Colonic mucosa (tissue), 4 donors: ENCODE measurements at regions not wholly inside any gene's neighbourhood (a gene's known extent, or its start where the extent isn't known, plus 50 kb on each side); places are given as distances from the start of the nearest gene placed in this dataset.

ENCODE experiments used
- DNase-seq: peaks from one replicate; pipeline ENCODE4 v3.0.0-alpha.2; 2020
- H3K27ac ChIP-seq: fragments of 200-600 bp; one replicate; pipeline ENCODE4 v1.8.0; 2021
- H3K27me3 ChIP-seq: fragments of 200-600 bp; one replicate; pipeline ENCODE4 v1.8.0; 2021
- H3K36me3 ChIP-seq: fragments of 200-600 bp; one replicate; pipeline ENCODE4 v1.8.0; 2021
- H3K4me1 ChIP-seq: fragments of 200-600 bp; one replicate; pipeline ENCODE4 v1.8.0; 2021; ENCODE audit warnings: mild to moderate bottlenecking
- H3K4me3 ChIP-seq: fragments of 200-600 bp; one replicate; pipeline ENCODE4 v1.8.0; 2021
- H3K9ac ChIP-seq, 2 donors: one replicate each; pipeline ENCODE4 v1.7.0; 2013; ENCODE audit warnings: control low read depth in 2 of 2, low read depth in 2 of 2, low read length in 2 of 2
- H3K9me3 ChIP-seq: fragments of 200-600 bp; one replicate; pipeline ENCODE4 v1.8.0; 2021
- CTCF ChIP-seq: fragments of 200-600 bp; IDR thresholded peaks from one replicate; pipeline ENCODE4 v1.8.0; 2022; ENCODE audit warnings: antibody characterized with exemption, mild to moderate bottlenecking
- intact Hi-C: fragments of 100-400 bp; cut with DNase I; formaldehyde crosslinking; loops from one replicate; pipeline ENCODE4 v1.14.1; 2022
- donor health status: healthy.
- donor health status: DM: no; HTN: no; CAD: no.
- donor health status: DM: no; HTN: no; CAD: no.

- no peaks in the 10 kb centered on the region for H3K27me3 ChIP-seq
- no peak for DNase-seq
- H3K9ac ChIP-seq, result no peak overlapping the region
- H3K27ac ChIP-seq, result no peak overlapping the region
- H3K4me3 ChIP-seq, result no peak overlapping the region
- H3K36me3 ChIP-seq, result no peaks in the 10 kb centered on the region
- no peaks in the 10 kb centered on the region for H3K4me1 ChIP-seq
- TF ChIP-seq CTCF, result no peak
- no peaks in the 10 kb centered on the region for H3K9me3 ChIP-seq
- intact Hi-C loops, result no loop called here
Observed at GRCh38 chr4:125986307-125986706, 671.6 kb downstream of the FAT4 start.

GRCh38 chr4:125988464-125988863 lies 673.7 kb downstream of the FAT4 start:
- intact Hi-C loops, result no loop called here
- no peak overlapping the region for H3K9ac ChIP-seq
- TF ChIP-seq CTCF, result no peak
- H3K4me1 ChIP-seq, result no peaks in the 10 kb centered on the region
- H3K4me3 ChIP-seq, result no peak overlapping the region
- no peak overlapping the region for H3K27ac ChIP-seq
- no peak for DNase-seq
- no peaks in the 10 kb centered on the region for H3K27me3 ChIP-seq
- no peaks in the 10 kb centered on the region for H3K36me3 ChIP-seq
- H3K9me3 ChIP-seq, result no peaks in the 10 kb centered on the region

- intact Hi-C loops, result no loop called here
- Histone ChIP-seq H3K9me3 (no peaks in the 10 kb centered on the region), H3K4me1 (no peaks in the 10 kb centered on the region), H3K27ac (no peak overlapping the region), H3K4me3 (no peak overlapping the region), H3K27me3 (no peaks in the 10 kb centered on the region), H3K9ac (no peak overlapping the region), H3K36me3 (no peaks in the 10 kb centered on the region)
- TF ChIP-seq CTCF, result no peak
- DNase-seq, result no peak
Observed at GRCh38 chr4:125991398-125991797, 676.6 kb downstream of the FAT4 start.

GRCh38 chr4:125992891-125993290 lies 678.1 kb downstream of the FAT4 start:
- DNase-seq, result no peak
- no peak overlapping the region for H3K9ac ChIP-seq
- TF ChIP-seq CTCF, result no peak
- no peaks in the 10 kb centered on the region for H3K9me3 ChIP-seq
- intact Hi-C loops, result no loop called here
- no peaks in the 10 kb centered on the region for H3K4me1 ChIP-seq
- H3K27ac ChIP-seq, result no peak overlapping the region
- H3K4me3 ChIP-seq, result no peak overlapping the region
- H3K27me3 ChIP-seq, result no peaks in the 10 kb centered on the region
- H3K36me3 ChIP-seq, result no peaks in the 10 kb centered on the region

GRCh38 chr4:125994024-125994423 lies 679.3 kb downstream of the FAT4 start:
- H3K9me3 ChIP-seq, result no peaks in the 10 kb centered on the region
- intact Hi-C loops, result no loop called here
- TF ChIP-seq CTCF, result no peak
- H3K9ac ChIP-seq, result no peak overlapping the region
- no peaks in the 10 kb centered on the region for H3K36me3 ChIP-seq
- no peak overlapping the region for H3K27ac ChIP-seq
- H3K27me3 ChIP-seq, result no peaks in the 10 kb centered on the region
- H3K4me1 ChIP-seq, result no peaks in the 10 kb centered on the region
- DNase-seq, result no peak
- no peak overlapping the region for H3K4me3 ChIP-seq

GRCh38 chr4:125994430-125994829 lies 679.7 kb downstream of the FAT4 start:
- no peaks in the 10 kb centered on the region for H3K9me3 ChIP-seq
- no peak overlapping the region for H3K27ac ChIP-seq
- no peaks in the 10 kb centered on the region for H3K36me3 ChIP-seq
- no peak overlapping the region for H3K4me3 ChIP-seq
- no peak for TF ChIP-seq CTCF
- DNase-seq, result no peak
- no peak overlapping the region for H3K9ac ChIP-seq
- intact Hi-C loops, result no loop called here
- no peaks in the 10 kb centered on the region for H3K4me1 ChIP-seq
- no peaks in the 10 kb centered on the region for H3K27me3 ChIP-seq
